ENCODE measurements at regions not wholly inside any gene's neighbourhood (a gene's known extent, or its start where the extent isn't known, plus 50 kb on each side); places are given as distances from the start of the nearest gene placed in this dataset.

- no peak for TF ChIP-seq CTCF (conservative IDR thresholded peaks at IDR 0.05)
Observed at GRCh38 chr13:74442751-74443150, 308.5 kb upstream of the KLF12 start.

GRCh38 chr13:74438901-74439300 lies 304.7 kb upstream of the KLF12 start:
- no peak for TF ChIP-seq CTCF (conservative IDR thresholded peaks at IDR 0.05)
- H3K27ac ChIP-seq, result no peak overlapping the region

More at GRCh38 chr13:74442751-74443150, 308.5 kb upstream of the KLF12 start:
- H3K27ac ChIP-seq, result no peak overlapping the region

- H3K27ac ChIP-seq, result no peak overlapping the region
- no peak for TF ChIP-seq CTCF (conservative IDR thresholded peaks at IDR 0.05)
Observed at GRCh38 chr13:74434782-74435181, 300.6 kb upstream of the KLF12 start.

- H3K27ac ChIP-seq, result no peak overlapping the region
- TF ChIP-seq CTCF (conservative IDR thresholded peaks at IDR 0.05), result no peak
Observed at GRCh38 chr13:74424455-74424854, 290.3 kb upstream of the KLF12 start.

GRCh38 chr13:74423434-74423833 lies 289.2 kb upstream of the KLF12 start:
- no peak for TF ChIP-seq CTCF (conservative IDR thresholded peaks at IDR 0.05)

GRCh38 chr13:74414458-74414857 lies 280.3 kb upstream of the KLF12 start:
- no peak overlapping the region for H3K27ac ChIP-seq
- TF ChIP-seq CTCF (conservative IDR thresholded peaks at IDR 0.05), result no peak

More at GRCh38 chr13:74423434-74423833, 289.2 kb upstream of the KLF12 start:
- H3K27ac ChIP-seq, result no peak overlapping the region

- H3K27ac ChIP-seq, result no peak overlapping the region
- TF ChIP-seq CTCF (conservative IDR thresholded peaks at IDR 0.05), result no peak
Observed at GRCh38 chr13:74413482-74413881, 279.3 kb upstream of the KLF12 start.

- no peak for TF ChIP-seq CTCF (conservative IDR thresholded peaks at IDR 0.05)
- no peak overlapping the region for H3K27ac ChIP-seq
Observed at GRCh38 chr13:74409551-74409950, 275.3 kb upstream of the KLF12 start.
